ENCODE measurements at regions not wholly inside any gene's neighbourhood (a gene's known extent, or its start where the extent isn't known, plus 50 kb on each side); places are given as distances from the start of the nearest gene placed in this dataset.

GRCh38 chr3:106765342-106765741, 611.9 kb upstream of the CCDC54 start:
- H3K9me3 ChIP-seq (ENCODE audit: control insufficient read depth, low read length), result no peaks in the 10 kb centered on the region
- no peak overlapping the region for H3K27ac ChIP-seq
- H3K9ac ChIP-seq, result no peak overlapping the region
- H3K36me3 ChIP-seq (ENCODE audit: control insufficient read depth, insufficient read depth, low read length), result no peaks in the 10 kb centered on the region
- H3K79me2 ChIP-seq, result no peaks in the 10 kb centered on the region
- no peak overlapping the region for H3K4me3 ChIP-seq (ENCODE audit: low read depth, low read length)
- TF ChIP-seq CTCF (IDR thresholded peaks at IDR 0.05), result no peak
- H3K4me2 ChIP-seq (ENCODE audit: low read length), result no peak overlapping the region
- no peak overlapping the region for H2AFZ ChIP-seq
- H3K4me1 ChIP-seq, result no peaks in the 10 kb centered on the region
- no peaks in the 10 kb centered on the region for H3K27me3 ChIP-seq (ENCODE audit: control insufficient read depth, insufficient read depth, low read length)

- no peaks in the 10 kb centered on the region for H3K27me3 ChIP-seq (ENCODE audit: control insufficient read depth, insufficient read depth, low read length)
- H3K36me3 ChIP-seq (ENCODE audit: control insufficient read depth, insufficient read depth, low read length), result no peaks in the 10 kb centered on the region
- no peak overlapping the region for H3K27ac ChIP-seq
- H3K9ac ChIP-seq, result no peak overlapping the region
- no peaks in the 10 kb centered on the region for H3K4me1 ChIP-seq
- H3K79me2 ChIP-seq, result no peaks in the 10 kb centered on the region
- no peak overlapping the region for H2AFZ ChIP-seq
- H3K4me2 ChIP-seq (ENCODE audit: low read length), result no peak overlapping the region
- TF ChIP-seq CTCF (IDR thresholded peaks at IDR 0.05), result no peak
- H3K9me3 ChIP-seq (ENCODE audit: control insufficient read depth, low read length), result no peaks in the 10 kb centered on the region
- H3K4me3 ChIP-seq (ENCODE audit: low read depth, low read length), result no peak overlapping the region
Observed at GRCh38 chr3:106768941-106769480, 608.2 kb upstream of the CCDC54 start.

- H3K9me3 ChIP-seq (ENCODE audit: control insufficient read depth, low read length), result no peaks in the 10 kb centered on the region
- no peaks in the 10 kb centered on the region for H3K27me3 ChIP-seq (ENCODE audit: control insufficient read depth, insufficient read depth, low read length)
- H3K9ac ChIP-seq, result no peak overlapping the region
- no peaks in the 10 kb centered on the region for H3K79me2 ChIP-seq
- no peak for TF ChIP-seq CTCF (IDR thresholded peaks at IDR 0.05)
- H3K4me3 ChIP-seq (ENCODE audit: low read depth, low read length), result no peak overlapping the region
- H3K4me1 ChIP-seq, result no peaks in the 10 kb centered on the region
- no peak overlapping the region for H3K4me2 ChIP-seq (ENCODE audit: low read length)
- no peak overlapping the region for H2AFZ ChIP-seq
- H3K36me3 ChIP-seq (ENCODE audit: control insufficient read depth, insufficient read depth, low read length), result no peaks in the 10 kb centered on the region
- H3K27ac ChIP-seq, result no peak overlapping the region
Observed at GRCh38 chr3:106773795-106774194, 603.4 kb upstream of the CCDC54 start.

- H2AFZ ChIP-seq, result no peak overlapping the region
- no peak overlapping the region for H3K9ac ChIP-seq
- no peak overlapping the region for H3K27ac ChIP-seq
- H3K79me2 ChIP-seq, result no peaks in the 10 kb centered on the region
- H3K9me3 ChIP-seq (ENCODE audit: control insufficient read depth, low read length), result no peaks in the 10 kb centered on the region
- H3K4me2 ChIP-seq (ENCODE audit: low read length), result no peak overlapping the region
- no peaks in the 10 kb centered on the region for H3K27me3 ChIP-seq (ENCODE audit: control insufficient read depth, insufficient read depth, low read length)
- no peak overlapping the region for H3K4me3 ChIP-seq (ENCODE audit: low read depth, low read length)
- no peaks in the 10 kb centered on the region for H3K36me3 ChIP-seq (ENCODE audit: control insufficient read depth, insufficient read depth, low read length)
- TF ChIP-seq CTCF (IDR thresholded peaks at IDR 0.05), result no peak
- H3K4me1 ChIP-seq, result no peaks in the 10 kb centered on the region
Observed at GRCh38 chr3:106783231-106783630, 594.0 kb upstream of the CCDC54 start.

GRCh38 chr3:106789276-106789675, 588.0 kb upstream of the CCDC54 start:
- Histone ChIP-seq H3K36me3 (ENCODE audit: control insufficient read depth, insufficient read depth, low read length) (no peaks in the 10 kb centered on the region), H3K4me3 (ENCODE audit: low read depth, low read length) (no peak overlapping the region), H3K4me2 (ENCODE audit: low read length) (no peak overlapping the region), H2AFZ (no peak overlapping the region), H3K9me3 (ENCODE audit: control insufficient read depth, low read length) (peaks cover 2% of the 10 kb centered on the region), H3K79me2 (no peaks in the 10 kb centered on the region), H3K27me3 (ENCODE audit: control insufficient read depth, insufficient read depth, low read length) (no peaks in the 10 kb centered on the region), H3K4me1 (no peaks in the 10 kb centered on the region), H3K9ac (no peak overlapping the region), H3K27ac (no peak overlapping the region)
- no peak for TF ChIP-seq CTCF (IDR thresholded peaks at IDR 0.05)

Measured in parathyroid adenoma (tissue), 2 donors.